ENCODE measurements at regions not wholly inside any gene's neighbourhood (a gene's known extent, or its start where the extent isn't known, plus 50 kb on each side); places are given as distances from the start of the nearest gene placed in this dataset.

GRCh38 chr5:3361811-3362605, 233.6 kb upstream of the IRX1 start:
- ATAC-seq (no peak), DNase-seq (no peak)
- H3K9me3 ChIP-seq = no peaks in the 10 kb centered on the region
- H3K27me3 ChIP-seq = no peaks in the 10 kb centered on the region
- intact Hi-C loops (cut with DNase I) = no loop called here
- TF ChIP-seq, protein P1, sequence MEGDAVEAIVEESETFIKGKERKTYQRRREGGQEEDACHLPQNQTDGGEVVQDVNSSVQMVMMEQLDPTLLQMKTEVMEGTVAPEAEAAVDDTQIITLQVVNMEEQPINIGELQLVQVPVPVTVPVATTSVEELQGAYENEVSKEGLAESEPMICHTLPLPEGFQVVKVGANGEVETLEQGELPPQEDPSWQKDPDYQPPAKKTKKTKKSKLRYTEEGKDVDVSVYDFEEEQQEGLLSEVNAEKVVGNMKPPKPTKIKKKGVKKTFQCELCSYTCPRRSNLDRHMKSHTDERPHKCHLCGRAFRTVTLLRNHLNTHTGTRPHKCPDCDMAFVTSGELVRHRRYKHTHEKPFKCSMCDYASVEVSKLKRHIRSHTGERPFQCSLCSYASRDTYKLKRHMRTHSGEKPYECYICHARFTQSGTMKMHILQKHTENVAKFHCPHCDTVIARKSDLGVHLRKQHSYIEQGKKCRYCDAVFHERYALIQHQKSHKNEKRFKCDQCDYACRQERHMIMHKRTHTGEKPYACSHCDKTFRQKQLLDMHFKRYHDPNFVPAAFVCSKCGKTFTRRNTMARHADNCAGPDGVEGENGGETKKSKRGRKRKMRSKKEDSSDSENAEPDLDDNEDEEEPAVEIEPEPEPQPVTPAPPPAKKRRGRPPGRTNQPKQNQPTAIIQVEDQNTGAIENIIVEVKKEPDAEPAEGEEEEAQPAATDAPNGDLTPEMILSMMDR (IDR thresholded peaks at IDR 0.05) = no peak
- no peaks in the 10 kb centered on the region for H3K36me3 ChIP-seq
- no peak overlapping the region for H3K4me3 ChIP-seq
- H3K27ac ChIP-seq = no peak overlapping the region
- H3K4me1 ChIP-seq = no peaks in the 10 kb centered on the region

DNA sequence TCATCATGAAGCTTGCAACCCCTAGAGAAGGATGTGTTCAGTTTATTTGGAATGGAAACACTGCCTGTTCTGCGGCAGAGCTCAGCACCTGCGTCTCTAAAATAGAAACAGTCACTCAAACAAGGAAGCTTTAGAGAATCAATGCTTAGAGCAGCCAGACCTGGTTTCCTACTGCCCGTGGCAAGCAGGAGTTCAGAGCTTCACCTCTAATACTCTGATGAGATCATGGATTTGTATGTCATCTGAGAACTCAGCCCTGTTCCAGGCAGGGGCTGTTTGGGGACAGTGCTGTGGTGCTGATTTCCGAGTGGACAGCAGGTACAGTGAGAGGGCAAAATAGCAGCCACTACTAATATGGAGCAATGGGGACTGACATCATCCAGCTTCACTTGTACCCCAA, 236.0 kb upstream of the IRX1 start:
- TF ChIP-seq, protein P1 (IDR thresholded peaks at IDR 0.05) = no peak
- Histone ChIP-seq H3K4me3 (no peak overlapping the region), H3K4me1 (no peaks in the 10 kb centered on the region), H3K27ac (no peak overlapping the region), H3K27me3 (no peaks in the 10 kb centered on the region), H3K9me3 (no peaks in the 10 kb centered on the region), H3K36me3 (no peaks in the 10 kb centered on the region)
- intact Hi-C loops (cut with DNase I) = no loop called here
- no peak for DNase-seq
- ATAC-seq = no peak

DNA sequence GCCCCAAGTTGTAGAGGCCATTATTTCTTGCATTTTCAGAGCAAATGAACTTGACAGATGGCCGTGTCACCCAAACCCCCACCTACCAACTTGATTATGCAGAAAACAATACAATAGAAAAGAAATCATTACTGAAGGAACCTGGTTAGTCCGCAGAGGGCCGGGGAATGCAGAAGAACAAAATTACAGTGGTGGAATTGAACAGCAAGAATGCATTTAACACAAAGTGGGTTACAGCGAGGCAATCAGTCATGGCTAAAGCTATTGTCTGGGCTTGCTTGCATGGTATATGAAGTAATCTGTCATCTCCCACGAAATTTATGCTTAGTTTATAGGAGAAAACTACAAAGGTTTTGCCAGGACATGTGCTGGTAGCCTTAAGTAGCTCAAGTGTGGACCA, 238.3 kb upstream of the IRX1 start:
- Histone ChIP-seq H3K27ac (no peak overlapping the region), H3K36me3 (no peaks in the 10 kb centered on the region), H3K27me3 (no peaks in the 10 kb centered on the region), H3K4me3 (no peak overlapping the region), H3K4me1 (no peaks in the 10 kb centered on the region), H3K9me3 (no peaks in the 10 kb centered on the region)
- TF ChIP-seq, protein P1 (IDR thresholded peaks at IDR 0.05) = no peak
- intact Hi-C loops (cut with DNase I) = no loop called here
- DNase-seq (no peak), ATAC-seq (no peak)

DNA sequence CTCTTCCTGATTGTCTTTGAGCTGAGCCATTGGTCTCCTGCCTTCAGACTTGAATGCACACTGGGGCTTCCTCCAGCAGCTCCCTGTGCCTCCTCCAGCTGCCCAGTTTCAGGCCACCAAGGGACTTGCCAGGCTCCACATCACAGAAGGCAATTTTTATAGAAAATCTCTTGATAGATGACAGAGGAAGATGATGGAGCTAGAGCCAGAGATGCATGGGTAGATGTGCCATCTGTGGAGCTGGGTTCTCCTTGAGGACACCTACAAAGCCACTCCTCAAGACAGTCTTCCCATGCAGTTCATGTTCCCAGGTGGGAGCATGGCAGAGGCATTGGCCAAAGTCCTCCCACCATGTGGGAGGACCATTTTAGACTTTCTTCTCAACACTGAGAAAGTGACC, 239.6 kb upstream of the IRX1 start:
- H3K4me3 ChIP-seq = no peak overlapping the region
- H3K36me3 ChIP-seq = no peaks in the 10 kb centered on the region
- intact Hi-C loops (cut with DNase I) = no loop called here
- no peaks in the 10 kb centered on the region for H3K4me1 ChIP-seq
- no peak for ATAC-seq
- no peaks in the 10 kb centered on the region for H3K9me3 ChIP-seq
- no peak for DNase-seq
- H3K27ac ChIP-seq = no peak overlapping the region
- no peaks in the 10 kb centered on the region for H3K27me3 ChIP-seq
- TF ChIP-seq, protein P1 (IDR thresholded peaks at IDR 0.05) = no peak

- Histone ChIP-seq H3K4me3 (no peak overlapping the region), H3K27ac (no peak overlapping the region), H3K4me1 (no peaks in the 10 kb centered on the region), H3K9me3 (no peaks in the 10 kb centered on the region), H3K36me3 (no peaks in the 10 kb centered on the region), H3K27me3 (no peaks in the 10 kb centered on the region)
- DNase-seq (no peak), ATAC-seq (no peak)
- TF ChIP-seq, protein P1 (IDR thresholded peaks at IDR 0.05) = no peak
- intact Hi-C loops (cut with DNase I) = no loop called here
Observed at GRCh38 chr5:3355126-3355525, 240.5 kb upstream of the IRX1 start.

GRCh38 chr5:3354606-3355005, 241.0 kb upstream of the IRX1 start:
- H3K4me3 ChIP-seq = no peak overlapping the region
- H3K9me3 ChIP-seq = no peaks in the 10 kb centered on the region
- no peaks in the 10 kb centered on the region for H3K4me1 ChIP-seq
- no peaks in the 10 kb centered on the region for H3K36me3 ChIP-seq
- H3K27me3 ChIP-seq = no peaks in the 10 kb centered on the region
- intact Hi-C loops (cut with DNase I) = no loop called here
- TF ChIP-seq, protein P1 (IDR thresholded peaks at IDR 0.05) = no peak
- no peak for ATAC-seq
- H3K27ac ChIP-seq = no peak overlapping the region
- no peak for DNase-seq

All from upper lobe of right lung (tissue), 1 donor.